ENCODE measurements at regions not wholly inside any gene's neighbourhood (a gene's known extent, or its start where the extent isn't known, plus 50 kb on each side); places are given as distances from the start of the nearest gene placed in this dataset.

DNA sequence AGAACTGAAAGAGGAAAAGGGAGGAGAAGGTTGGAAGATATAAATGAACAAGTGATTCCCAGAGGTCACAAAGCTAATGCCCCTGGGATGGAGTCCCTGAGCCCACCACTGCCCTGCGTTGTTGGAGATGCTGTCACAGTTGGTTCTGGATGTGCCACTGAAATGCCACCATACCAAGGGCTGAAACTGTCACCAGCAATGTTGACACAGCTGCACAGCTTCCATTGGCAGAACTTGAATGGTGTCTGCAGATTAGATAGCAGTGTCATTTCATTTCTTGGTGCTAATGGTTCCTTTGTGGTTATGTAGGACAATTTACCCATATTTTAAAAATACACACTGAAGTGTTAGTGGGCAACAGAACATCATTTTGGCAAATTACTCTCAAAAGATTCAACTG, 120.7 kb downstream of the TBXT start:
- no peak for DNase-seq (ENCODE audit: low spot score)

GRCh38 chr6:166046226-166046625, 121.4 kb downstream of the TBXT start:
- no peak for DNase-seq (ENCODE audit: low spot score)

DNA sequence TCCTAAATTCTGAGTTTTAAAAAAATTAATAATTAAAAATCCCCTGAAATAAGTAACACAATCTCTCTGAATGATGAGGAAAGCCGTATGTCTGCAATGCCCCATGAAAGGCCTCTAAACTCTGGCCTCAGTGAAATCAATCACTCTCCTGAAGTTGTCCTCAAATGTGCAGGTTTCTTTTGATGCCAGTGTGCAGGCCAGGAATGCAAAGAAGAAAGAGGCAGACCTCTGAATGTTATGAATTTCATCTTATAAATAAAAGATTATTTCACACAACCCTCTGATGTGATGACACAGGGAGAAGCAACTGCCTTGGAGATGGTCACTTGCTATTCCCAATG, 121.8 kb downstream of the TBXT start:
- no peak for DNase-seq (ENCODE audit: low spot score)

DNA sequence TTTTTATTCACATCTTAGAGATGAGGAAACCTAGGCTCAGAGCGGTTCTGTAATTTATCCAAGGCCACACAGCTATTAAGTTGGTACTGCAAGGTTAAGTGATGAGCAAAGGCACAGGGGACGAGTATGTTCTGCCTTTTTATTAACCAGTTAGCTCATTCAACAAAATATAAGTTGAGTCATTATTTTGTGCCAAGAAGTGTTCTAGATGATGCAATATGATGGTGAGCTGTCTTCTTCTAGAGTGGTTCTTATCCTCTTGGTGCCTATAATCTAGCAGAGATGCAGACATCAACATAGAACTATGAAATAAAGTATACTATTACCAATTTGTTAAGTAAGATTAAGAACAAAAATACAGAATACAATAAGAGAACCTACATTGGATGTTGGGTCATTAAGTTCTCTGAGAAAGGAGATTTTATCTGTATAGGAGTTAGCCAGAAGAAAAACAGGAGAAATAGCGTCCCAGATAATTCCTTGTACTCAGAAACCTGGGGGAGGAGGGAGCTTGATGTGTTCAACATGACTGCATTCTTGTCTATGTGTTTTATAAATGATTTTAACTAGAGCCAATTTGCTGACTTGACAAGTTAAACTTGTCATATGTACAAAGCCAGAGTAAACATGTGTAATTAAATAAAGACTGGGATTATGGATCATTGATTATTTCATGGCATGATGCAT, 122.3 kb downstream of the TBXT start:
- DNase-seq (ENCODE audit: low spot score), result no peak

GRCh38 chr6:166041277-166041676, 126.4 kb downstream of the TBXT start:
- DNase-seq (ENCODE audit: low spot score), result no peak

DNA sequence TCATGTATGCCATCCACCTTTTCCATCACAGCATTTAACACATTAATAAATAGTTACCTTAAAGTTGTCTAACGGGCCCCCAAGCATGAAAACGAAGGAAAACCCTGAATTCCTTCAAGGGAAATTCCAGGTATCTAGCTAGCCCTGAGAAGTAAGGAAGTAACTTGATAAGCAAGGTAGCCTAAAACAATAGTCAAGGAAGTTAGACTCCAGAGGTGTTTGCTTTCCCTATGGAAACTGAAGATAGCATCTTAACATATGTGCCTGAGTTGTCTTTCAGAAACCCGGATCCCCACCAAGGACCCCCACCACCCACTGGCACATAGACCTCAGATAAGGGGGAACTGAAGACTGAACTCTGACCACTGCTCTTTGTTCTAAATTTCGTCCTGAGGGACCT, 127.4 kb downstream of the TBXT start:
- DNase-seq (ENCODE audit: low spot score), result no peak

GRCh38 chr6:166036316-166037095, 131.1 kb downstream of the TBXT start:
- no peak for DNase-seq (ENCODE audit: low spot score)

DNA sequence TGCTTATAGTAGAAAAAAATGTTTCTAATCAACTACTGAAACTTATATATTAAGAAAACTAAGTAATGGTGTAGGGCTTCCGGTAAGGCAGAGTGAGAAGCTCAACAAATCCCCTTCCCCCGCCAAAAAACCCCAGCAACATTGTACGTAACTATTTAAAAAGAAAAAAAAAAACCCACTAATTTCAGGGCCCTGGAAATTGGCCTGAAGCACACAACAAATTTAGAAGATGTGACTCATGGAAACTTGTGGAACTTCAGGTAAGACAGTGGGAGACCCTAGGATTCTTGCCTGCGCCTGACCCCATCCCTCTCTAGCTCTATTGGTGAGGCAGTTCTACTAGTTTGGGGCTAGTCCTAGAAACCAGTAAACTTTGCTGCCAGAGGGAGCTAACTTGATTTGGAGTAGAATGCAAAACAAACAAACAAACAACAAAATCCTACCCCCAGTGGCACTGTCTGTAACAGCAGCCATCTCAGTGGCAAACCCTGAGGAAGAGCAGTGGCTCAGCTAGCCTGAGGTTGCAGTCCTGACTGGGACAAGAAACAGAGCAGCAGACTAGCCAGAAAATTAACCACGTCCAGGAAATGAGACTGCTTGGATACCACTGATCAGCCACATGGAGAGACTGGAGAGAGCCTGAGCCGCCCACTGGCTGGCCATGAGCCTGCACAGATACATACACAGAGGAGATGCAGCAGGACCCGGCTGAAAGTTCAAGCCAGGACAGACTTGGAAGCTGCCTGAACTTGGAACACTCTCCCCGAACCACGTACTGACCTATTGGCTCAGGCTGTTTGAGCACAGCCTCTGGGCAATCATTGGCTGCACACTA, 135.1 kb downstream of the TBXT start:
- no peak for DNase-seq (ENCODE audit: low spot score)

DNA sequence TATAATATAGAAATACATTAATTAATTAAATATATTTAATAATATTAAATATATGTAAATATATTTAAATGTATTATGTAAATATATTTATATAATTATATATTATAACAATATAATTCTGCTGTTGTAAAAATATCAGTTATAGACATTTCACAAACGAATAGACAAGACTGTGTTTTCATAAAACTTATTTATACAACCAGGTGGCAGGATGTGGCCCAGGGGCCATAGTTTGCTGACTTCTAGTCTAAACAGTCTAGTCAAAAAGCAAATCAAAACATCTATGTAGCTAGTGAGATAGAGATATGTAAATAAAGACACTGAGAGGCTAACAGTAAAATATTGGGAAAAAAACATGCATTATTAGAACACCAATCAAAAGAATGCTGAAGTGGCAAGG, 136.4 kb downstream of the TBXT start:
- no peak for DNase-seq (ENCODE audit: low spot score)

DNA sequence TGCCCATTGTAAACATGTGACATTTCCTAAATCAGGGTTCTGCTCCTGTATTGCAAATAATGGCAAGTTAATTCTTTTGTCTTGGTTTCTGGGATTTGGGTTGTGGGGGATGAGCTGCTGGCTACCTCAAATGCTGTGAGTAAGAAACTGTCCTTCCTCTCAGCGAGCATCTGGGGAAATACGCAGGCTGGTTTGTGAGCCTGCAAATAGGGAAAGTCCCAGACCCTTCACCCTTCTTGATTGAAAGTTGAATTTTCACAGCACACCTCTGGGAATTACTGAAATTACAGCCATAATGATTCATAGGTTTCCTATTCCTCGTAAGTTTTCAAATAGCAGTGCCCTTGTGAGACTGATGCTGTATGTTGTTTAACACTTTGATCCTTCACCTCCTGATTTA, 138.1 kb downstream of the TBXT start:
- no peak for DNase-seq (ENCODE audit: low spot score)

GRCh38 chr6:166027761-166028160, 139.9 kb downstream of the TBXT start:
- no peak for DNase-seq (ENCODE audit: low spot score)

DNA sequence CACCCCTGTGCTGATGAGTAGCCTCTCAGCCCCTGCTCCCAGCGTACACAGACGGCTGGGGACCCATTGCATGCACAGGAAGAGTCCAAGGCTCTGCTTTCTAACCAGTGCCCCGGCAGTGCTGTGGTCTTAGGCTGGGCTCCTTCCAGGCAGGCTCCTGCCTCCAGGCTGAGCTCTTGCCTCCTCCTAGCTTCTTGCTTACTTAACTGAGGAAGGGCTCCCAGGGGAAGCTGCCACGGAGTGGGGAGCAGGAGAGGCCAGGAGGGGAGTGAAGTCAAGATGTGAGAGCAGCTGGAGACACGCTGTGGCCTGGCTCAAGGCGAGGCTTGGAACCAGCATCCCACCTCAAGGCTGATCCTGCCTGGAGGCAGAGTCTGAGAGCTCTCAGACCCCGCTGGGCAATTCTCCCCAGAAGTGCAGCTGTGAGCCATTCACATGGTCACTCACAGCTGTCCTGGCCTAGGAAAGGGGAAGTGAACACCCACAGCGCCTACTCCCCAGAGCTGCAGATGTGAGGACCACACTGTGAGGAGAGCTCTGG, 141.0 kb downstream of the TBXT start:
- DNase-seq (ENCODE audit: low spot score), result no peak

DNA sequence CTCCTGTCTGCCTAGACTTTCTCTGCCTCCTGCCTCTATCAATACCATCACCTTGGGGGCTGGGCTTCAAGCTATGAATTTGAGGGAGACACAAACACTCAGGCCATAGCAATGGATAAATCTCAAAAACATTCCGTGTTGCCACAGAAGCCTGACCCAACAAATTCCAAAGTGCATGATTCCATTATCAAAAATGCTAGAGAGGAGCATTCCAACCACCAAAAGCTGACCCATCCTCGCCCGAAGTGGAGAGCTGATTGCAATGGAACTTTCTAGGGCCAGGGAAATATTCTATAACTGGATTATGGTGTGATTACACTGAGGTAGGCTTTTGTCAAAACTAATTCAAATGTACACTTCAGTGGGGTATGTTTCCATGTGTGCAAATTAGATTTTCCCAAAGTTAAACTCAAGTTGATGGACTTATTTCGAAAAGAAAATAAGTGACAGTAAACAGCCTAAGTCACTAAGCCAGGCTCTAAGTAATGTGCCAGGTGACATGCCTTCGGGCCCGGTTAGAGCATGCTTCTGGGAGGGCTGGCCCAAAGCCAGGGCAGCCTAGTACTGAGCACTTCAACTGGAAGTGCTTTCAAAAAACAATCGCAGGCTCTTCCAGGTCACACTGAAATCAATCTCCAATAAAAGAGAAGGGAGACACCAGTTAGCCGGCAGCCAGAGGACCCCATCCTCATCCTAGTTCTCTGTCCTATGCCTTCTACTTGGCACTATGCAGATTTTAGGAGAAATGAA, 142.3 kb downstream of the TBXT start:
- no peak for DNase-seq (ENCODE audit: low spot score)

GRCh38 chr6:166024252-166024651, 143.4 kb downstream of the TBXT start:
- no peak for DNase-seq (ENCODE audit: low spot score)

DNA sequence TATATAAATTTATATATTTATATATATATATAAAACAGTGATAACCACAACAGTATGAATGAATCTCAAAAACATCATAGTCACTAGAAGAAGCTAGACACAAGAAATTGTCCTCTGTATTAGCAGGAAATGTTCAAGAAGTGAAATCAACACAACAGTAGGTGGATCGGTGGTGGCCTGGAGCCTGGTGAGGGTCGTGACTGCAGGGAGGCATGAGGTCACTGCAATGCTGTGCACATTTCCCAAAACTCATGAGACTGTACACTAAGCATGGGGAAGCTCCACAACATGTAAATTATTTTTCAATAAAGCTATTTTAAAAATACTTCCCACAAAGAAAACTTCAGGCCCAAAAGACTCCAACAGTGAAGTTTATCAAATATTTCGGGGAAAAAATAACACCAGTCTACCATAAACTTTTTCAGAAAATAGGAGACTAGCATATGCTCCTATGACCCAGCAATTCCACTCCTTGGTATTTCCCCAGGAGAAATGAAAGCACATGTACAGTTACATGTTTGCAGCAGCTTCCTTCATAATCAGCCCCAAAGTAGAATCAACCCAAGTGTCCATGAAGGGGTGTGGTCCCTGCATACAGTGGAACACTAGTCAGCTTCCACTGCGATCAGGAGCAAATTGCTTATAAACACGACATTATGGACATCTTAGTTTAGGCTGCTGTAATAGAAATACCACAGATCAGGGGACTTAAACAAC, 144.2 kb downstream of the TBXT start:
- no peak for DNase-seq (ENCODE audit: low spot score)

- no peak for DNase-seq (ENCODE audit: low spot score)
Measured at GRCh38 chr6:166021429-166021828, 146.2 kb downstream of the TBXT start.

- no peak for DNase-seq (ENCODE audit: low spot score)
Measured at GRCh38 chr6:166019214-166019613, 148.4 kb downstream of the TBXT start.

DNA sequence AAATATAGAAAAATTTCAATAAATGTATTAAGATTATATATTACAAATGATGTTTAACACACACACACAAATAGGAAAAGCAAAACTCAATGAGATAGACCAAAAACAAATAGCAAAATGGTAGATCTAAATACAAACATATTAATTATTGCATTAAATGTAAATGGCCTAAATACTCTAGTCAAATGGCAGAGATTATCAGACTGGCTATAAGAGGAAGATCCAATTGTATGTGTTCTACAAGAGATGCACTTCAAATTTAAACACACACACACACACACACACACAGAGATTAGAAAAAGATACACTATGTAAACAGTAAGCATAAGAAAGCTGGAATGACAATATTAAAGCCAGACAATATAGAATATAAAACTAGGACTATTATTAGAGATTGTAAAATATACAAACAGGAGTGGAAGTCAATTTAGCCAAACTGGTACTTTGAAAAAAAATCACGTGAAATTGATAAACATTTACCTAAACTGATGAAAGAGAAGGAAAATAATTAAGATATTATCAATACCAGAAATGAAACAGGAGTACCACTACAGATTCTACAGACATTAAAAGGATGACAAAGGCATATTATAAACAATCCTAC, 150.5 kb downstream of the TBXT start:
- no peak for DNase-seq (ENCODE audit: low spot score)

DNA sequence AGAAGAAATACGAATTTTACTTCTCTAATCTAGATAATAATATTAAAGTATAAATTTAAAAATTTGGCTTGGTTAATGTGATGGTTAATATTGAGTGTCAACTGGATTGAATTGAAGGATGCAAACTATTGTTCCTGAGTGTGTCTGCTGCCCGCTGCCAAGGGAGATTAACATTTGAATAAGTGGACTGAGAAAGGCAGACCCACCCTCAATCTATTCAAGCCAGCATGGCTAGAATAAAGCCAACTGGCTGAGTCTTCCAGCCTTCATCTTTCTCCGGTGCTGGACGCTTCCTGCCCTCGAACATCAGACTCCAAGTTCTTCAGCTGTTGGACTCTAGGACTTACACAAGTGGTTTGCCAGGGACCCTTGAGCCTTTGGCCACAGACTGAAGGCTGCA, 152.7 kb downstream of the TBXT start:
- no peak for DNase-seq (ENCODE audit: low spot score)

DNA sequence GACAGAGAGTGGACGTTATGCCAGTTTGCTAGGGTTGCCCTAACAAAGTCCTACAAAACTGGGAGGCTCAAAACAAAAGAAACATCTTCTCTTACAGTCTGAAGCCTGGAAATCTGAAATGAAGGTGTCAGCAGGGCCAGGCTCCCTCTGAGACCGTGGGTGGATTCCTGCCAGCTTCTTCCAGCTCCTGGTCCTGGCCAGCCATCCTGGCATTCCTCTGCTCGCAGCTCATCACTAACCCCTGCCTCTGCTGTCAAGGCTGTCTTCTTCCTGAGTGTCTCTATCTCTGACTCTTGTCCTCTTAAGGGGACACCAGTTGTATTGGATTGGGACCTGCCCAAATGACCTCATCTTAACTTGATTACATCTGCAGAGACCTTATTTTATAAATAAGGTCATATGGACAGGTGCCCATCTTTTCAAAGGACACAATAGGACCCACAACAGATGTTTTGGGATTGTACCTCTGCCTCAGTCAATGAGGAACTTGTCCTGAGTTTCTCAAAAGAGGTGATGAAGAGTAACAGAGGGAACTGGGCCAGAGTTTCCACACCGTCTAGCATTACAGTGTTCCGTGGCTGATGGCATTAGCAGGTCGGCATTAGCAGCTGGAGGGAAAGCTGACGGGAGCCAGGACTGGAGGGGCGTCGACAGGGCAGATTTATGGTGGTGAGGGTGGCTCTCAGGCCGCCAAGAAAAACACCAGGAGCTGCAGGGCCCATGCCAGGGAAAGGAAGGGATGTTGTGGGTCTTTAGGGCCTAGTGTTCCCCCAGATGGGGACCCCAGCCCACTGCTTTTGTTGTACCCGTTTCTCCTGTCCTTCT, 157.3 kb downstream of the TBXT start:
- DNase-seq (ENCODE audit: low spot score), result no peak

Measured in pons (tissue), 1 donor.